ENCODE measurements at regions not wholly inside any gene's neighbourhood (a gene's known extent, or its start where the extent isn't known, plus 50 kb on each side); places are given as distances from the start of the nearest gene placed in this dataset.

GRCh38 chr4:176565049-176565448, 227.7 kb downstream of the VEGFC start:
- DNase-seq (ENCODE audit: low spot score in 2 of 2), result no peak
- no peak for FAIRE-seq

- DNase-seq (ENCODE audit: low spot score in 2 of 2) (no peak), FAIRE-seq (no peak)
Observed at GRCh38 chr4:176566769-176567168, 226.0 kb downstream of the VEGFC start.

GRCh38 chr4:176568238-176568637, 224.5 kb downstream of the VEGFC start:
- FAIRE-seq (no peak), DNase-seq (ENCODE audit: low spot score in 2 of 2) (no peak)

- FAIRE-seq (no peak), DNase-seq (ENCODE audit: low spot score in 2 of 2) (no peak)
Observed at GRCh38 chr4:176569301-176569700, 223.4 kb downstream of the VEGFC start.

- DNase-seq (ENCODE audit: low spot score in 2 of 2) (no peak), FAIRE-seq (no peak)
Observed at GRCh38 chr4:176571206-176571605, 221.5 kb downstream of the VEGFC start.

- DNase-seq (ENCODE audit: low spot score in 2 of 2) (no peak), FAIRE-seq (no peak)
Observed at GRCh38 chr4:176575141-176575730, 217.5 kb downstream of the VEGFC start.

- no peak for FAIRE-seq
- no peak for DNase-seq (ENCODE audit: low spot score in 2 of 2)
Observed at GRCh38 chr4:176579226-176579625, 213.5 kb downstream of the VEGFC start.

GRCh38 chr4:176583278-176583677, 209.4 kb downstream of the VEGFC start:
- no peak for FAIRE-seq
- DNase-seq (ENCODE audit: low spot score in 2 of 2), result no peak

- DNase-seq (ENCODE audit: low spot score in 2 of 2) (no peak), FAIRE-seq (no peak)
Observed at GRCh38 chr4:176584031-176584606, 208.6 kb downstream of the VEGFC start.

- DNase-seq (ENCODE audit: low spot score in 2 of 2) (no peak), FAIRE-seq (no peak)
Observed at GRCh38 chr4:176587920-176588319, 204.8 kb downstream of the VEGFC start.

- DNase-seq (ENCODE audit: low spot score in 2 of 2) (no peak), FAIRE-seq (no peak)
Observed at GRCh38 chr4:176588436-176588835, 204.3 kb downstream of the VEGFC start.

GRCh38 chr4:176592976-176593670, 199.6 kb downstream of the VEGFC start:
- DNase-seq (ENCODE audit: low spot score in 2 of 2), result no peak
- no peak for FAIRE-seq

GRCh38 chr4:176593943-176594342, 198.8 kb downstream of the VEGFC start:
- no peak for FAIRE-seq
- no peak for DNase-seq (ENCODE audit: low spot score in 2 of 2)

GRCh38 chr4:176595257-176595656, 197.5 kb downstream of the VEGFC start:
- FAIRE-seq (no peak), DNase-seq (ENCODE audit: low spot score in 2 of 2) (no peak)

- DNase-seq (ENCODE audit: low spot score in 2 of 2) (no peak), FAIRE-seq (no peak)
Observed at GRCh38 chr4:176601124-176601523, 191.6 kb downstream of the VEGFC start.

- DNase-seq (ENCODE audit: low spot score in 2 of 2), result no peak
- FAIRE-seq, result no peak
Observed at GRCh38 chr4:176607807-176608206, 184.9 kb downstream of the VEGFC start.

- FAIRE-seq (no peak), DNase-seq (ENCODE audit: low spot score in 2 of 2) (no peak)
Observed at GRCh38 chr4:176608346-176608745, 184.4 kb downstream of the VEGFC start.

- FAIRE-seq, result no peak
- no peak for DNase-seq (ENCODE audit: low spot score in 2 of 2)
Observed at GRCh38 chr4:176610594-176610993, 182.1 kb downstream of the VEGFC start.

- no peak for FAIRE-seq
- no peak for DNase-seq (ENCODE audit: low spot score in 2 of 2)
Observed at GRCh38 chr4:176611381-176611780, 181.3 kb downstream of the VEGFC start.

- no peak for FAIRE-seq
Observed at GRCh38 chr4:176611951-176612350, 180.8 kb downstream of the VEGFC start.

GRCh38 chr4:176614793-176615192, 177.9 kb downstream of the VEGFC start:
- no peak for DNase-seq (ENCODE audit: low spot score in 2 of 2)
- no peak for FAIRE-seq

More at GRCh38 chr4:176611951-176612350, 180.8 kb downstream of the VEGFC start:
- DNase-seq (ENCODE audit: low spot score in 2 of 2), result no peak

- DNase-seq (ENCODE audit: low spot score in 2 of 2), result no peak
- FAIRE-seq, result no peak
Observed at GRCh38 chr4:176616151-176616550, 176.6 kb downstream of the VEGFC start.
